ENCODE measurements at regions not wholly inside any gene's neighbourhood (a gene's known extent, or its start where the extent isn't known, plus 50 kb on each side); places are given as distances from the start of the nearest gene placed in this dataset.

- TF ChIP-seq, protein P1, sequence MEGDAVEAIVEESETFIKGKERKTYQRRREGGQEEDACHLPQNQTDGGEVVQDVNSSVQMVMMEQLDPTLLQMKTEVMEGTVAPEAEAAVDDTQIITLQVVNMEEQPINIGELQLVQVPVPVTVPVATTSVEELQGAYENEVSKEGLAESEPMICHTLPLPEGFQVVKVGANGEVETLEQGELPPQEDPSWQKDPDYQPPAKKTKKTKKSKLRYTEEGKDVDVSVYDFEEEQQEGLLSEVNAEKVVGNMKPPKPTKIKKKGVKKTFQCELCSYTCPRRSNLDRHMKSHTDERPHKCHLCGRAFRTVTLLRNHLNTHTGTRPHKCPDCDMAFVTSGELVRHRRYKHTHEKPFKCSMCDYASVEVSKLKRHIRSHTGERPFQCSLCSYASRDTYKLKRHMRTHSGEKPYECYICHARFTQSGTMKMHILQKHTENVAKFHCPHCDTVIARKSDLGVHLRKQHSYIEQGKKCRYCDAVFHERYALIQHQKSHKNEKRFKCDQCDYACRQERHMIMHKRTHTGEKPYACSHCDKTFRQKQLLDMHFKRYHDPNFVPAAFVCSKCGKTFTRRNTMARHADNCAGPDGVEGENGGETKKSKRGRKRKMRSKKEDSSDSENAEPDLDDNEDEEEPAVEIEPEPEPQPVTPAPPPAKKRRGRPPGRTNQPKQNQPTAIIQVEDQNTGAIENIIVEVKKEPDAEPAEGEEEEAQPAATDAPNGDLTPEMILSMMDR (conservative IDR thresholded peaks at IDR 0.05; ENCODE audit: low read depth, low read length) = no peak
- TF ChIP-seq POLR2A (IDR thresholded peaks at IDR 0.05; ENCODE audit: low read depth, low read length) (no peak), USF2 (IDR thresholded peaks at IDR 0.05; ENCODE audit: low read depth, low read length) (no peak), MXI1 (IDR thresholded peaks at IDR 0.05; ENCODE audit: borderline replicate concordance, low read depth, low read length) (no peak)
These were observed 173.2 kb downstream of the PRELID2 start for GRCh38 chr5:145661737-145662485.

All from IMR-90 (cell line).